Uterus (tissue), 3 donors: ENCODE measurements at regions not wholly inside any gene's neighbourhood (a gene's known extent, or its start where the extent isn't known, plus 50 kb on each side); places are given as distances from the start of the nearest gene placed in this dataset.

Experiments used
- DNase-seq, 2 donors: peaks; one replicate each; pipeline ENCODE4 v3.0.0-alpha.2; 2019 to 2020
- H3K27ac ChIP-seq, 2 donors: fragments of 200-600 bp; sonication (generic); 1 replicate in 1 of 2; 2 replicates in 1 of 2; pipeline ENCODE4 v1.5.1; 2016 to 2018
- H3K27me3 ChIP-seq, 2 donors: fragments of 200-600 bp; sonication (generic); one replicate each; pipeline ENCODE4 v1.5.1; 2018 to 2019; ENCODE audit warnings: control low read depth in 1 of 2
- H3K36me3 ChIP-seq, 2 donors: fragments of 200-600 bp; sonication (generic); one replicate each; pipeline ENCODE4 v1.5.1; 2019; ENCODE audit warnings: control low read depth in 1 of 2
- H3K4me1 ChIP-seq, 2 donors: fragments of 200-600 bp; sonication (generic); one replicate each; pipeline ENCODE4 v1.5.1; 2018 to 2019; ENCODE audit warnings: control low read depth in 1 of 2
- H3K4me3 ChIP-seq, 2 donors: fragments of 200-600 bp; sonication (generic); 1 replicate in 1 of 2; 2 replicates in 1 of 2; pipeline ENCODE4 v1.5.1; 2018 to 2019; ENCODE audit warnings: mild to moderate bottlenecking in 1 of 2
- H3K9me3 ChIP-seq, 2 donors: fragments of 200-600 bp; sonication (generic); one replicate each; pipeline ENCODE4 v1.5.1; 2019; ENCODE audit warnings: control low read depth in 1 of 2
- POLR2A ChIP-seq, 2 donors: fragments of 450-650 bp; IDR thresholded peaks; one replicate each; pipeline ENCODE4 v1.6.1; 2016; ENCODE audit warnings: antibody characterized with exemption in 2 of 2, mild to moderate bottlenecking in 1 of 2, moderate library complexity in 1 of 2
- intact Hi-C: fragments of 100-400 bp; cut with DNase I; formaldehyde crosslinking; loops from one replicate; pipeline ENCODE4 v1.15.1; 2023; ENCODE audit warnings: low total_unique reads
- TF ChIP-seq, protein P1 (sequence below), 4 experiments: fragments of 200-600 bp in 2 of 4; fragments of 450-650 bp in 2 of 4; sonication (generic) in 2 of 4; IDR thresholded peaks; one replicate each; pipeline ENCODE4 v1.5.1; 2016 to 2019; ENCODE audit warnings: antibody characterized with exemption in 4 of 4, mild to moderate bottlenecking in 2 of 4, moderate library complexity in 1 of 4
- donor health status: DM: yes; HTN: yes; CAD: no.

- H3K27me3 ChIP-seq: no peaks in the 10 kb centered on the region
- TF ChIP-seq, protein P1, sequence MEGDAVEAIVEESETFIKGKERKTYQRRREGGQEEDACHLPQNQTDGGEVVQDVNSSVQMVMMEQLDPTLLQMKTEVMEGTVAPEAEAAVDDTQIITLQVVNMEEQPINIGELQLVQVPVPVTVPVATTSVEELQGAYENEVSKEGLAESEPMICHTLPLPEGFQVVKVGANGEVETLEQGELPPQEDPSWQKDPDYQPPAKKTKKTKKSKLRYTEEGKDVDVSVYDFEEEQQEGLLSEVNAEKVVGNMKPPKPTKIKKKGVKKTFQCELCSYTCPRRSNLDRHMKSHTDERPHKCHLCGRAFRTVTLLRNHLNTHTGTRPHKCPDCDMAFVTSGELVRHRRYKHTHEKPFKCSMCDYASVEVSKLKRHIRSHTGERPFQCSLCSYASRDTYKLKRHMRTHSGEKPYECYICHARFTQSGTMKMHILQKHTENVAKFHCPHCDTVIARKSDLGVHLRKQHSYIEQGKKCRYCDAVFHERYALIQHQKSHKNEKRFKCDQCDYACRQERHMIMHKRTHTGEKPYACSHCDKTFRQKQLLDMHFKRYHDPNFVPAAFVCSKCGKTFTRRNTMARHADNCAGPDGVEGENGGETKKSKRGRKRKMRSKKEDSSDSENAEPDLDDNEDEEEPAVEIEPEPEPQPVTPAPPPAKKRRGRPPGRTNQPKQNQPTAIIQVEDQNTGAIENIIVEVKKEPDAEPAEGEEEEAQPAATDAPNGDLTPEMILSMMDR (IDR thresholded peaks at IDR 0.05): no peak
- TF ChIP-seq POLR2A (IDR thresholded peaks at IDR 0.05): no peak
- peaks cover 0 to 6% of the 10 kb centered on the region in 2 donors for H3K9me3 ChIP-seq
- no peaks in the 10 kb centered on the region for H3K4me1 ChIP-seq
- intact Hi-C loops: no loop called here
- no peak overlapping the region for H3K27ac ChIP-seq
- no peak for DNase-seq
- H3K4me3 ChIP-seq: no peak overlapping the region
- no peaks in the 10 kb centered on the region for H3K36me3 ChIP-seq
These were observed 259.4 kb upstream of the DAB1 start for GRCh38 chr1:57683037-57683942.

DNA sequence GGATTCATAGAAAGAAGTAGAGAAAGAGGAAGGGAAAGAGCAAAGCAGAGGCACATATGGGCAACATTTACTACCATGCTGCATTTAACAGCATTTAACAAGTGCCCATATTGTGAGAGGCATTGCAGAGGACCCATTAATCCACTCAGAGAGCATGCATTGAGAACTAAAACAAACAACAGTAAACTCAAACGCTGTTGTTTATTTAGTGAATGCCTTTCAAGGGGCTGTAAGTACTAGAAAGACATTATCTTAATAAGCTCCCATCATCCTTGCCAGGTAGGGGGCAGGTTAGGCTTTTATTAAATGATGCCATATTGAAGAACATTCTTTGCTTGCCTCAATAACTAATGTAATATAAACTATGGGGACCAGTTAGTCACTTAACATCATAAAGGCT is 254.3 kb upstream of the DAB1 start:
- TF ChIP-seq POLR2A (IDR thresholded peaks at IDR 0.05): no peak
- TF ChIP-seq, protein P1 (IDR thresholded peaks at IDR 0.05): no peak
- Histone ChIP-seq H3K36me3 (no peaks in the 10 kb centered on the region), H3K4me1 (no peaks in the 10 kb centered on the region), H3K9me3 (no peaks in the 10 kb centered on the region), H3K27me3 (no peaks in the 10 kb centered on the region), H3K27ac (no peak overlapping the region), H3K4me3 (no peak overlapping the region)
- no peak for DNase-seq
- intact Hi-C loops: no loop called here

GRCh38 chr1:57675776-57676175 is 251.9 kb upstream of the DAB1 start:
- Histone ChIP-seq H3K27me3 (no peaks in the 10 kb centered on the region), H3K9me3 (no peaks in the 10 kb centered on the region), H3K36me3 (no peaks in the 10 kb centered on the region), H3K27ac (no peak overlapping the region), H3K4me1 (no peaks in the 10 kb centered on the region), H3K4me3 (no peak overlapping the region)
- TF ChIP-seq, protein P1 (IDR thresholded peaks at IDR 0.05): no peak
- TF ChIP-seq POLR2A (IDR thresholded peaks at IDR 0.05): no peak
- no peak for DNase-seq
- intact Hi-C loops: no loop called here

GRCh38 chr1:57674801-57675200 is 250.9 kb upstream of the DAB1 start:
- no peak for TF ChIP-seq POLR2A (IDR thresholded peaks at IDR 0.05)
- TF ChIP-seq, protein P1 (IDR thresholded peaks at IDR 0.05): no peak

GRCh38 chr1:57672346-57673140 is 248.7 kb upstream of the DAB1 start:
- Histone ChIP-seq H3K4me1 (no peaks in the 10 kb centered on the region), H3K27ac (no peak overlapping the region), H3K27me3 (no peaks in the 10 kb centered on the region), H3K4me3 (no peak overlapping the region), H3K9me3 (no peaks in the 10 kb centered on the region), H3K36me3 (no peaks in the 10 kb centered on the region)
- intact Hi-C loops: no loop called here
- TF ChIP-seq, protein P1 (IDR thresholded peaks at IDR 0.05): no peak
- TF ChIP-seq POLR2A (IDR thresholded peaks at IDR 0.05): no peak
- no peak for DNase-seq

More at GRCh38 chr1:57674801-57675200, 250.9 kb upstream of the DAB1 start:
- H3K4me1 ChIP-seq: no peaks in the 10 kb centered on the region
- no peaks in the 10 kb centered on the region for H3K36me3 ChIP-seq
- no peak overlapping the region for H3K4me3 ChIP-seq
- H3K27ac ChIP-seq: no peak overlapping the region
- no peaks in the 10 kb centered on the region for H3K9me3 ChIP-seq
- no peak for DNase-seq
- intact Hi-C loops: no loop called here
- no peaks in the 10 kb centered on the region for H3K27me3 ChIP-seq
